SU-DHL-6 (cell line): ENCODE measurements at regions not wholly inside any gene's neighbourhood (a gene's known extent, or its start where the extent isn't known, plus 50 kb on each side); places are given as distances from the start of the nearest gene placed in this dataset.

Source experiments
- CTCF ChIP-seq: fragments of 200-600 bp; sonication (generic); IDR thresholded peaks from one replicate; pipeline ENCODE4 v1.5.1; 2017; ENCODE audit warnings: antibody characterized with exemption, mild to moderate bottlenecking, low read length, moderate library complexity; ENCODE audit not compliant: insufficient read depth, poor library complexity, severe bottlenecking
- EZH2phosphoT487 ChIP-seq: fragments of 200-600 bp; sonication (generic), shearing (Covaris generic); conservative IDR thresholded peaks from 2 replicates; pipeline ENCODE4 v1.6.1; 2018; ENCODE audit warnings: mild to moderate bottlenecking, antibody characterized with exemption, low read length, moderate library complexity, mixed read lengths

DNA sequence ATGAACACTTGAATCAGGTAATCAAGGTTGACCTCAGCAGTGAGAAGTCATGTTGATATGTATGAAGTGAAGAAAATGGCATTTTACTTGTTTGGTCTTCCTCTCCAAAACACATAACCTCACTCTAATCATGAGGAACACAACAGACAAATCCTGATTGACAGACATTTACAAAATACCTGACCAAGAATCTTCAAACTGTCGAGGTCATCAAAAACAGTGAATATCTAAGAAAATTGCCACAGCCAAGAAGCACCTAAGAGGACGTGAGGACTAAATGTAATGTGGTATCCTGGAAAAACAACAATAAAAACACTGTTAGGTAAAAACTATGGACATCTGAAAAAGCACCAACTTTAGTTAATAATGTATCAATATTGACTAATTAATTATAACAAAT is 129.5 kb upstream of the MAGEB18 start:
- TF ChIP-seq CTCF: no peak
- no peak for TF ChIP-seq EZH2phosphoT487
